GM19023 (cell line): ENCODE measurements at regions not wholly inside any gene's neighbourhood (a gene's known extent, or its start where the extent isn't known, plus 50 kb on each side); places are given as distances from the start of the nearest gene placed in this dataset.
"Not testable (repeated sequence)": the region's sequence is repeated elsewhere in the genome, so short reads cannot be mapped to it uniquely, and the experiment has no call there.

Experiments used
- ATAC-seq: cut with Tn5 transposase; IDR thresholded peaks from one replicate; pipeline ENCODE4 v1.9.1; 2021; ENCODE audit warnings: mild to moderate bottlenecking, moderate library complexity; ENCODE audit not compliant: unreplicated experiment

DNA sequence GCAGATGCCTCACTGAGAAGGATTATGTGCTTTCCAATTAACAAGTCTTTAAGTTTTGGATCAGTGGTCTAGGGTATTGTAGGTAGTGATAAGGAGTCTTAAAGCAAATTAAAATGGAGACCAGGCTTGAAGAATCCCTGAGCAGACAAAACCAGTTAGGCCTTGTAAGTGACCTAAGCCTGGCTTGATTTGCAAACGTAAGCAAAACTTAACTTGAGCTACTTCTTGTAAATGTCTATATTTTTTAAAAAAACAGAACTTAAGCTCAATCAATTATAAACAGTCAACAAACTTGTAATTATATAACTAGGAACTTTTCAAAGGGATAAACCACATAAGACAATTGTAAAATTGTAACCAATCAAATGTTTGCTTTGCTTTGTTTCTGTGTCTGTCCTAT lies 72.7 kb upstream of the NALF2 start:
- ATAC-seq = no peak

DNA sequence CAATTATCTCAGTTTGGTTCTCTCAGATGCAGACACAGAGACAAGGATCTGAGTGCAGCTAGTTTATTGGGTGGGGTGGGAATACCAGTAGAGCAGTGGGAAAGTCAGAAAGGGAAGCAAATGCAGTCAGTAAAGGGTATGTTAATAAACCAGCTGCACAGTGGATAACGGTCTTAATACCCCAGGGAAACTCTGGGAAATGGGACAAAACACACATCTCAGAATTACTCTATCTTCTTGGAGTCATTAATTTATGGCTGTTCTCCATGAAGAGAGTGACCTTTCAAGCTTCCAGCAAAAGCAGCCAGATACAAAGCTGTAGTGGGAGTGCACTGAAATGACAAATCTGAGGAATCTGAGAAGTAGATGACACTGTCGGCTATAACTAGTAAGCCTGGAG lies 73.3 kb upstream of the NALF2 start:
- ATAC-seq = no peak

DNA sequence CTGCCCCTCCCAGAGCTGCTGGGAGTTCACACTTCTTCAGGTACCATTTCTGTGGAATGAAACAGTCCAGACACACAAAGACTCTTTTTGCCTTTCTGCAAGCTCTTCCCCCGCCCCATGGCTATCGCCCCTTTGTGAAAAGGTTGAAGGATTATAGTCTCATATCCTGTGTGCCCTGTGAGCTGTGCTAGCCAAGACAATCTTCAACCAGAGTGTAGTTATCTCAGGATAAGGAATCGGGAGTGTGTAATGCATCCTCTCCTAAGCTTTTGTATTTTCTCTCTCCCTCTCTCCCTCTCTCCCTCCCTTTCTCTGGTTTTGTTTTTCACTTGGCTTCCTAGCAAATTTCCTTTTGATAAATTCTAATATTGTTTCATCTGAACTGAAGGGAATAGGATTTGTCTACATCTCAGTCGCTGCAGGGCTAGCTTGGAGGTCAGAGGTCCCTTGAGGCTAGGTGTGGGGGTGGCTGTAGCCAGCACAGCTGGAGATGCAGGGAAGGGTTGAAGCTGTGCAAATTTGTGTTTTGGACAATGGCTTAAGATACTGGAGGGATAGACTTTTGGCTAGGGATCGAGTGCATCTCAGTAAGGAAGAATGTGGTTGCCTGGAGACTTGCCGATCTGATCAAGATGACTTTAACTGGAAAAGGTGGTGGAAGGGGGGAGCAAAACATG lies 74.6 kb upstream of the NALF2 start:
- ATAC-seq = no peak

DNA sequence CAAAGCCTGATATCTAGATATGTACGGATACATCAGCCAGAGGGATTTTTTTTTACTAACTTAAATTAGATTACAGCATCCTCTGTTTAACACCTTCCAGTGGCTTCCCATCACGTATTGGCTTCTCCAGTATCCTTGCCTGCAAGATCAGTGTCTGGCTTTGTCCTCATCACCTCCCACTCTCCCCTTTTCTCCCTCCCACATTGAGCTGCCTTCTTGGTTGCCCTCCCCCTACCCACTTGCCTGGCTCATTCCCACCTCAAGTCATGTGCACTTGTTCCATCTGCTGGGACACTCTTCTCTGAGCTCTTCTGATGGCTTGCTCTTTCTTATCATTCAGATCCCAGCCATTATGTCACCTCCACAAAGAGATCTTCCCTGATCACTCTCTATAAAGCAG lies 75.9 kb upstream of the NALF2 start:
- no peak for ATAC-seq

DNA sequence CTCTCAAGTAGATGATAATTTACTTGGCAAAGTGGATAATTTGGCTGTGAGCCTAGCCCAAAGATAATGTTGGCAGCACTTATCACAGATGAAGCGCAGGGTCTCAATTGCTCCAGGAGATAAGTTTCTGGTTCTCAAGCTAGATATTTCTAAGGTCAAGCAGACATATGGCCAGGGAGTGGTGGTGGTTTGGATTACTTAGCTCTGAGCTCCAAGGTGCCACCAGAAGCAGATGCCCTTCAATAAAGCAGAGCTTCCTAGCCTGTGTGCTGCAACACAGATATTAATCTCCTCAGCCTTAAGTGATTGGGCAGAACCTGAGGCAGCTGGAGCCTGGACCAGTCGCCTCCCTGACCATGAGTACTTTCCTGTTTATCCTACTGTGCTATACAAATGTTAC lies 79.2 kb upstream of the NALF2 start:
- no peak for ATAC-seq

DNA sequence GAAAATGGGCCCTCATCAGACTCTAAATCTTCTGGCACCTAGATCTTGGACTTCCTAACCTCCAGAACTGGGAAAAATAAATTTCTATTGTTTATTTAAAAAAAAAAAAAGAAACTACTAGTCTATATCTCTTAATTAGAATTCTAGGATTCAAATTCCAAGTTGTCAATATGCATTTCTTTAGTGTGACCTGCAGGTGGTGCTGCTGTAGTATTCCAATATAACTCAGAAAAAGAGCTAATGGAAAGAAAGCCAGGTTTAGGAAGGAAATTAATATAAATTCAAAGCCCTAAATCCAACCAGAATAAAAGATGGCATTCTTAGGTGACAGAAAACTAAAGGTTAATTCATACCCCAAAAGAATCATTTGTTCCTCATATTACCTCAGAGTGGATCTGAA lies 80.0 kb upstream of the NALF2 start:
- ATAC-seq = no peak

DNA sequence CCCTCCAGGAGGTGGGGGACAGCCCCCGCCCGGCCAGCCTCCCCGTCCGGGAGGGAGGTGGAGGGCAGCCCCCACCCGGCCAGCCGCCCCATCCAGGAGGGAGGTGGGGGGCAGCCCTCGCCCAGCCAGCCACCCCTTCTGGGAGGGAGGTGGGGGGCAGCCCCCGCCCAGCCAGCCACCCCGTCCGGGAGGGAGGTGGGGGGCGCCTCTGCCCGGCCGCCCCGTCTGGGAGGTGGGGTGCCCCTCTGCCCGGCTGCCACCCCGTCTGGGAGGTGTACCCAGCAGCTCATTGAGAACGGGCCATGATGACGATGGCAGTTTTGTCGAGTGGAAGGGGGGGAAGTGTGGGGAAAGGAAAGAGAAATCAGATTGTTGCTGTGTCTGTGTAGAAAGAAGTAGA lies 81.9 kb upstream of the NALF2 start:
- ATAC-seq = not testable (repeated sequence)

DNA sequence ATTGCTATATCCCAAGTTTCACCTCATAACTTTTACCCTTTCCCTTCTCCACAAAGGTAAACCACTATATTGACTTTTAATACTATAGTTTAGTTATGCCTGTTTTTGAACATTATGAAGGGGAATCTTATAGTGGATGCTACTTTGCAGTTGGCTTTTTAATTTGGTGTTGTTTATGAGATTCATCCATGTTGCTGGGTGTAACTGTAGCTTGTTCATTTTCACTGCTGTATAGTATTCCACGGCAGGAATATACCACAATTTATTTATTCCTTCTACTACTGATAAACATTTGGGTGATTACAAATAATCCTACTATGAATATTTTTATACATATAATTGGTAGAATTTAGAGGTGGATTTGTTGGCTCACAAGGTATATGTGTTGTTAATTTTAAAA lies 88.4 kb upstream of the NALF2 start:
- no peak for ATAC-seq

DNA sequence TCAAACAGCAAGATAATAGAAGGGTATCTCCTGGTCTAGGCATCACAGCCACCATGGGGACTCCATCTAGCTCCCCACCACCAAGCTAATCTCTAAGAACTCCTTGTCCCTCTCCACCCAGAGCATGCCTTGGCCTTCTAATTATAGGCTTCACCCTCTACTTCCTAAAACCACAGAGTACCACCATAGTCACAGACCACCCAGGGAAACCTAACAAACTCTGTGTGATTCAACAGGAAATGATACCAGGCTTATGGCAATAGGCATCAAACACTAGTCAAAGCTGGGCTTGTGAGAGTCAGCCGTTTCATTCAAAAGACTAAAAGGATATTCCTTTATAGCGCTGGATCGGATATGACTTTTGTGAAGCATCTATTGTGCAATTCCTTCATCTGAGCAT lies 91.5 kb upstream of the NALF2 start:
- ATAC-seq = no peak

DNA sequence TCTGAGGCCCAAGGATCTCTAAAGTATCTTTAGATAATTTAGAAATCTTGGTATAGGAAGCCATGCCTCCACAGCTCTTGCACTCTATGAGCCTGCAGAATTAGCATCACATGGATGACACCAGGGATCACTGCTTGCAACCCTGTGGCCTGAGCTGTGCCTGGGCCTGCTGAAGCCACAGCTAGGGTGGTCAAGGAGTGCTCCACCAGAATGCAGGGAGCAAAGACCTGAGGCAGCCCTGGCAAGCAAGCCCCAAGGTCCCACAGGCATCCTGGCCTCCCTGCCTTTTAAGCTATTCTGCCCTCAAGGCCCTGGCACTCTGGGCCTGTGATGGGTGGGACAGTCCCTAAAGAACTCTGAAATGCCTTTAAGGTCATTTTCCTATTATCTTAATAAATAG lies 105.2 kb upstream of the NALF2 start:
- ATAC-seq = no peak

DNA sequence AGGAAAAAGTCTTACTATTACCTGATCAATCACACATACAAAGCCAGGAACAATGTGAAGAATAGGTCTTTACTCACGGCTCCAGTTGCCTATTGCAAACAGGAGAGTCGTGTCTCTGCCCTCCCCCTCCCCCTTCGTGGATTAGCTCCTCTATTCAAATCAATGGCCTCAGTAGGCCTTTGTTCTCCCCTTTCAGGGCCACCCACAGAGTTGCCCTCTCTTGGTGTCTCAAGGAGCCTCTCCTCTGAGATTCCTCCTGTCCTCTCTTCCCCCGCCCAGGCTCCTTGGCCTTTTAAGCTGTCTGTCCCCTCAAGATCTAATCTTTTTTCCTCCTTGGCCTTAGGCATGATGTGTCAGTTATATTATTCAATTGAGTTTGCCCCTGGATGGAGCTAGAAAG lies 107.2 kb upstream of the NALF2 start:
- no peak for ATAC-seq

DNA sequence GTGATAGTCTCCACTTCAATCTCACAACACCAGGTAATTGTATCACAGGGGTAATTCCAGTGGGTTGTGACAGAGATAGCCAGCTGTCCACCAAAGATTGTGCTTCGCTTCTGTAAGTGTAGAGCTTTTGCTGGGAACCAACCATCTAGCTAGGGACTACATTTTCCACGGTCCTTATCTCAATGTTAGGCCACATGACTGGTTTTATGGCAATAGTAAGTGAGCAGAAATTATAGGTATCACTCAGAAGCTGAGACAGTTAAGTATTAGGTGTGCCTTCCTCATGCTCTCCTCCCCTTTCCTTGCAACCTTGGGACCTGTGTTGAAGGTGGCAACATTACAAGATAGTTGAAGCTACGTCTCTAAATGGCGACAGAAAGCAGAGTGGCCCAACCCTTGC lies 108.8 kb upstream of the NALF2 start:
- no peak for ATAC-seq

DNA sequence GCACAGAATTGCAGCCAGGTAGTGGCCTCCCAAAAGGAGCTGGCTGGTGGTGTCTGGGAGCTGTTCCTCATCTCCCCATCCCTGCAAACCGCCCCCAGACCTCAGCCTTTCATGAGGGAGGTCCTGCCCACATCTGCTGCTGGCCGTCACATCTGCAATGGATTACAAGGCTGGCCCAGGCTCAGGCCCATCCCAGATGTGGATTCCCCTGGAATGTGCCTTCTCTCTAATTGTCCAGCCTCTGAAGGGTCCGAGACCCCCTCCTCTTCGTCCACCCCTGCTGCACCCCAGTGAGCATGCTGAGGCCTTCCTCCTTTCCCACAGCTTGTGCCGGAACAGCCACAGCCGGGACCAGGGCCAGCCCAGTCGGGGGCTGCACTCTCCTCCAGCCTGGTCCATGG lies 115.0 kb upstream of the NALF2 start:
- ATAC-seq = no peak

DNA sequence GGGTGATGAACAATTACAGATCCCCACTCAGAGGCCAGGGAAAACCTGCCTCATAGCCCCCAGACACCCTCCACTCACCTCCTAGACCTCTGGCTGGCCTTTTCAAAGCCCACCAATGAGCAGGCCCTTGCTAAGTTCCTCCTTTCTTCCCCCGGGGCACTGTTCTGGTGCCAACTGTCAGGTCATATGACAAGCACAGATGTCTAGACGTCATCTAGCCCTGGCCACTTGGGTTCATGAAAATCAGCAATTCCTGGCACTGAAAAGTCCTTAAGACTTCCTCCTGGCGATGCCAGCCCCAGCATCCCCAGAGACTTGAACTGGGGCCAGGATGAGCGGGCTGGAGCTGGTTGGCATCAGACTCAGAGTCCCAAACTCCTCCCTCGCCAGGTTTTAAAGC lies 115.6 kb upstream of the NALF2 start:
- ATAC-seq = no peak

DNA sequence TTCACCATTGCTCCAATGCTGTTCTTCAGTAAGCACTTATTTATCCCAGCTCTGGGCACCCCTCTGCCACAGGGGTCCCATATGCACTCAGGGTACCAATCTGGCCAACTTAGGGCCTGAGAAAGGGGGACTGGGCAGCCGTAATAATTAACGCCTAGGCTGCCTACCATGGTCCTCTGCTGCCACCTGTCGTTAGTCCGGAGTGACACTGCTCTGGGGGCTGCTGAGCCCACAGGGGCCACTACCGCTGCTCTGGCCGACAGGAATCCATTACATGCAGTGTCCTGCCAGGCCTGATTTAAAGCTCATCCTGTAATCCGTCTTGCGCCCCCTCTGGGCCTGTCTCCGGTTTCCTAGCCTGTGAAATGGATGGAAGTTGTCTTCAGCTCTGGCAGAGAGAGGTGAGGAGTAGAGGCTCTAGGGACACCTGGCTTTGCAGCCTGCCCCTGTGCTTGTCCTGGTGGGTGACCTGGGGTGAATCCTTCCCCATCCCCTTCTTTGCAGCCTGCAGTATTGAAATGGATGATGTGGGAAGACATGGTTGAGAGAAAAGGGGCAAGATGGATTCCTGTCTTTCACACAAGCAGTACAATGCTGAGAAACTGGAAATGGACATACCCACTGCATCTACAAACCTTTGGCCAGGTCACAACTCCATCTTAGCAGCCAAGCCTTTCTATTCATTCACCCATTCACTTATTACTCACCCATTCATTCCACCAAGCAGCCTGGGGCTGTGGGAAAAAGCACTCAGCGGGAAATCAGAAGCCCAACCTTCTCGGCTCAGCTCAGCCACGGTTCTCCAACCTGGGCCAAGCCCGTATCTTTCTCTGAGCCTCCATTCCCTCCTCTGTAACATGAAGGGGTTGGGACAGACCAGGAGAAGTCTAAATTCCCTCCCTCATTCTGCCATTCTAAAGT lies 116.3 kb upstream of the NALF2 start:
- ATAC-seq = no peak

DNA sequence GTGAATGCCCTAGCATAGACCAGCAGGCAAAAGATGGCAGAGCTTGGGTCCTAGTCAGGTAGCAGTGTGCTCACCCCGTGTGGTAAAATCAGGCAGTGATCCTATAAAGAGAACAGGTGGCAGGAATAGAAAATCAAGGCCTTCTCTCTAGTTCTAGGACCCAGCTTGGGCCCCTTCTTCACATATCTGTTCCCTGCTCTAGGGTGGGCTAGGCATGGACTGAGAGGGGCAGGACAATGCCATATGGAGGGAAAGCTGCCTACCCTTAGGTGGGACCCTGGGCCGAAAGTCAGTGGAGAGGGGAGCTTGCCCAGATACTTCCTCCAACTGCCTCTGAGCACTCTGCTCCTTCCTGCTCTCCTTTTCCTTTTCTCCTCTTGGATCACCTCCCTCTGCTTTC lies 117.4 kb upstream of the NALF2 start:
- no peak for ATAC-seq

DNA sequence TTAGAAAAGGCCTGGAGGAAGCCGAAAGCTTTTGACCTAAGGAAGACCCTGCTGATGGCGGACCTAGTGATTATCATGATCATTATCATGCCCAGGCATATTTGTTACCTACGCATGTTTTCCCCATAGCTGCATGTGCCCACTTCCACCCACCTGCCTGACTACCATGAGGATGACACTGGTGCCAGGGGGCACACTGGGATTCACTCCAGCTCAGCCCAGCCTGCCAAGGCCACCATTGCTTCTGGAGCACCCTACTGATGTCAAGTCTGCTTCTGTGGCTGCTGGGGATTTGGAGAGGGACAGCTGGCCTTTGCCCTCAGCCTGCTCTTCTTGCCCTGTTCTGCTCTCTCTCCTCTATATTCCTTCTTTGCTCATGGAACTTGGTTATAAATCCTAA lies 124.7 kb upstream of the NALF2 start:
- no peak for ATAC-seq

DNA sequence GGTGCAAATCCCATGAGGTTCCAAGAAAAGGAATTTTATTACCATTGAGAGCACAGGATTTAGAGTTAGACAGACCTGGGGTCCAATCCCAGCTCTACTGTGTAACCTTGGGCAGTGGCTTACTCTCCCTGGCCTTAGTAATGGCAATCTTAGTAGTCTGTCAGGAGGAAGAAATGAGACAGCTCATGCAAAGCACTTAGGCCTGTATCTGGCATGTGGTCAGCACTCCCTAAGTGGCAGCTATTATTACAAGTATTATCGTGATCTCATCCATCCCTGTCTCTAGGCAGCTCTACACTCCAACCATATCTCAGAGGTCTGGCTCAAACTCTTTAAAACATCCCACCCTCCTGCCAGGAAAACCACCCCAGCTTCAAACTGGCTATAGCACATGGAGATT lies 129.6 kb upstream of the NALF2 start:
- no peak for ATAC-seq

DNA sequence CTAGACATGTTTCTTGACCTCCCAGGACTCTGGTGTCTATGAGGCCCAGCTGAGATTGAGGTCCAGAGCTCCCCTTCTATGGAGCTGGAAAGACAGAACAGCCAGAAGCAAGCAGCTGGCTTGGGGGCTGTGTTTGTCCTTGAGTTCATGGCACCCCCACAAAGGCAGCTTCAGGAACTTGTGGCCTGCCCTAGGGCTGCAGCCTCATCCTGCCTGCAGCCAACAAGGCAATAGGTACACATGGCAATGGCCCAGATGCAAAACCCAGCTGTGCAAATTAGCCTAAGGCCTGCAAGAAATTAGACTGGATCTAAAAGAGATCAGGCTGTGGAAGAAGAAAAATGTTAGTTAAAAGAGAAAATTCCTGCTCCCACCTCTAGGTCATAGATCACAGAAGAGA lies 131.7 kb upstream of the NALF2 start:
- ATAC-seq = no peak

DNA sequence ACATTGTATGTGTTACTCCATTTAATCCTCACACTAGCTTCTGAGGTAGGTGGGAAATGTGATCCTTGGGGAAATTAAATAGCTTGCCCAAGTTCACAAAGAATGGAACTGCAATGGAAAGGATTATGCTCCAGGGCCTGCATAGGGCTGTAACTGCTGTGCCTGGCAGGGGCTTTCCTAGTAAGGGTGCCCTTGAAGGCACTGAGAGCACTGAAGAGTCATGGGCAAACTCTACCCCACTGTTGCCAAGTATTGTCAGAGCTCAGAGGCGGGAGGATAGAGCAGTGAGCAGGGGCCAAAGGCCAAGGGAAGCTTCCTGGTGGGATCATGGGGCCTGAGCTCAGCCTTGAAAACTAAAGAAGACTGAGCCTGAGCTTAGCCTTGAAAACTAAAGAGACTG lies 133.0 kb upstream of the NALF2 start:
- ATAC-seq = no peak

DNA sequence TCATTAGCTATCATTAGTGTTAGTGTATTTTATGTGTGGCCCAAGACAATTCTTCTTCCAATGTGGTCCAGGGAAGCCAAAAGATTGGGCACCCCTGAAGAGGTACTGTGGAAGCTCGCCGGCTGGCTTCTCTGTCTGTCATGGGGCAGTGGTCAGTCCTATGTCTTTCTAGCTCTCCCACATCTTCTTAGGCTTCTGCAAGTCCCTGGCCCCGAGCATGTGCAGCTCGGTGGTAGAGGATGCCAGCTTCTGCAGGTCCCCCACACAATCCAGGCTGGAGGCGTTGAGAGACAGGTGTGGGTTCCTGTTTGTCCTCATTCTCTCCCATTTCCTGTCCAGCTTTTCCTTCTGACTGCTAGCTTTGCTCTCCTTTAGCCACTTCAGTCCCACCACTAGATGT lies 134.1 kb upstream of the NALF2 start:
- ATAC-seq = no peak

DNA sequence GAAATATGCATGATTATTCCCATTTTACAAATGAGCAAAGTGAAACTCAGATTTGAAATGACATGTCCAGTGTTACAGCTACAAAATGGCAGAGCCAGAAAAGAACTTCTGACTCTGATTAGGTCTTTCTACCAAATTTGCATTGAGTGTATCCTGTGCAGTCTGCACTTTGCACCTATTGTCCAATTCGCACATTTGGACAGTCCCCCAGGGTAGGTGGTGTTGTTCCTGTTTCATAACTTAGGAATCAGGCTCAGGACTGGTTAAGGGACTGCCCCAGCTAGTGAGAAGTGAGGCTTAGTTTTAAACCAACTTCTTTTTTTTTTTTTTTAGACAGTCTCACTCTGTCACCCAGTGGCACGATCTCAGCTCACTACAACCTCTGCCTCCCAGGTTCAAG lies 137.9 kb upstream of the NALF2 start:
- no peak for ATAC-seq

DNA sequence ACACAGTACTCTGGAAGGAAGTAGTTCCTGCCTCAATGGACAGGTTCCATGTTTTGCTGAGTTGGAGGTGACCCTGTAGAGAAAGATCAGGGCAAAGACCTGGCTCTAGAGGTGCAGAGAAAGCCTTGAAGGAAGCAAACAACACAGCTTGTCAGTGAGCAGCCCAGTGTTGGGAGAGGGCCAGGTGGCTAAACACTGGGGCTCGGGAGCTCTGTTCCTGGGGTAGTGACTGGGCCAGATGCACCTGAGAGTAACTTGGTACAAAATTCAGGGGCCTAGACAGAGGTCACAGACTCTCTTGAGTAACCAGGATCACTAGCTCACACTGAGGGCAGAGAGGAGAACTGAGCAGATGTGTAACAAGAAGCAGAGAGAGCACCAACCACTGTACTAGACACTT lies 138.4 kb upstream of the NALF2 start:
- ATAC-seq = no peak
